ENCODE measurements at regions not wholly inside any gene's neighbourhood (a gene's known extent, or its start where the extent isn't known, plus 50 kb on each side); places are given as distances from the start of the nearest gene placed in this dataset.

DNA sequence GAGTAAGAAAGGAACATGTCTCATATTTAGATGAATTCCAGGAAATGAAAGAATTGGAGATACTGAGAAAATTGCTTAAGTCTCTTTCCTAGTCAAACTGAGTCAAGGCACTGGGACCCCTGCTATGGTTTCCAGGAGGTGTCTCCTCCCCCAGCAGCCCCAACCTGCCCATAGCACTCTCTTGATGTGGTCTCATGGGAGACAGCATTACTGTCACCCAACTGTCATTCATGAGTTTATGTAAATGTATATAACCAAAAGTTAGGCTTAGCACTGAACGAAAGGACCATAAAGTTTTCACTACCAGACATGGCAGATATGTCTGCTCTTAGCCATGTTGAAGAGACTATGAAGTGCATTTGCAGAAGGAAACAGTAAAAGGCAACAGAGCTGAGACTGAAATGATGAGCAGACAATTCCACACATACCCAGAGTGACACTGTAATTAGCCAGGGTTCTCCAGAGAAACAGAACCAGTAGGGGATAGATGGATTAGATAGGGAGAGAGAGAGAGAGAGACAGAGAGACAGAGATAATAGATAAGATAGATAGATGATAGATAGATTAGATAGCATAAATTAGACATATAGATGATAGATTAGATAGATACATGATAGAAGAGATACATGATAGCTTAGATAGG, 328.1 kb downstream of the BRD1 start:
- no peak overlapping the region for H3K27ac ChIP-seq (ENCODE audit: low read length)
- no peak overlapping the region for H2AFZ ChIP-seq (ENCODE audit: low read length)
- no peak for DNase-seq
- H3K4me3 ChIP-seq (ENCODE audit: low read length) = no peak overlapping the region; the same call in 1 of the 2 replicates
- no peaks in the 10 kb centered on the region for H3K36me3 ChIP-seq (replicated peaks; ENCODE audit: insufficient read depth, low read length)
- no peaks in the 10 kb centered on the region for H4K20me1 ChIP-seq (ENCODE audit: insufficient read depth, low read length)
- no peak for TF ChIP-seq EZH2 (optimal IDR thresholded peaks at IDR 0.05; ENCODE audit: low read depth, low read length)
- TF ChIP-seq, protein P1, sequence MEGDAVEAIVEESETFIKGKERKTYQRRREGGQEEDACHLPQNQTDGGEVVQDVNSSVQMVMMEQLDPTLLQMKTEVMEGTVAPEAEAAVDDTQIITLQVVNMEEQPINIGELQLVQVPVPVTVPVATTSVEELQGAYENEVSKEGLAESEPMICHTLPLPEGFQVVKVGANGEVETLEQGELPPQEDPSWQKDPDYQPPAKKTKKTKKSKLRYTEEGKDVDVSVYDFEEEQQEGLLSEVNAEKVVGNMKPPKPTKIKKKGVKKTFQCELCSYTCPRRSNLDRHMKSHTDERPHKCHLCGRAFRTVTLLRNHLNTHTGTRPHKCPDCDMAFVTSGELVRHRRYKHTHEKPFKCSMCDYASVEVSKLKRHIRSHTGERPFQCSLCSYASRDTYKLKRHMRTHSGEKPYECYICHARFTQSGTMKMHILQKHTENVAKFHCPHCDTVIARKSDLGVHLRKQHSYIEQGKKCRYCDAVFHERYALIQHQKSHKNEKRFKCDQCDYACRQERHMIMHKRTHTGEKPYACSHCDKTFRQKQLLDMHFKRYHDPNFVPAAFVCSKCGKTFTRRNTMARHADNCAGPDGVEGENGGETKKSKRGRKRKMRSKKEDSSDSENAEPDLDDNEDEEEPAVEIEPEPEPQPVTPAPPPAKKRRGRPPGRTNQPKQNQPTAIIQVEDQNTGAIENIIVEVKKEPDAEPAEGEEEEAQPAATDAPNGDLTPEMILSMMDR (IDR thresholded peaks at IDR 0.05; ENCODE audit: low read length) = no peak
- no peak for TF ChIP-seq EZH2phosphoT487 (IDR thresholded peaks at IDR 0.05; ENCODE audit: low read length)
- no peak overlapping the region for H3K9ac ChIP-seq (ENCODE audit: low read length)
- H3K79me2 ChIP-seq (ENCODE audit: low read length) = peaks cover 19% of the 10 kb centered on the region
- H3K4me2 ChIP-seq (ENCODE audit: low read depth, low read length) = no peak overlapping the region
- H3K9me2 ChIP-seq (replicated peaks; ENCODE audit: insufficient read depth, low read length) = no peaks in the 10 kb centered on the region
- no peaks in the 10 kb centered on the region for H3K4me1 ChIP-seq (ENCODE audit: low read length)
- H3K27me3 ChIP-seq (replicated peaks; ENCODE audit: insufficient read depth, low read length) = no peaks in the 10 kb centered on the region
- H3K9me3 ChIP-seq (replicated peaks; ENCODE audit: insufficient read depth, low read length) = no peaks in the 10 kb centered on the region
- H3F3A ChIP-seq (ENCODE audit: insufficient read depth, low read length) = no peaks in the 10 kb centered on the region

DNA sequence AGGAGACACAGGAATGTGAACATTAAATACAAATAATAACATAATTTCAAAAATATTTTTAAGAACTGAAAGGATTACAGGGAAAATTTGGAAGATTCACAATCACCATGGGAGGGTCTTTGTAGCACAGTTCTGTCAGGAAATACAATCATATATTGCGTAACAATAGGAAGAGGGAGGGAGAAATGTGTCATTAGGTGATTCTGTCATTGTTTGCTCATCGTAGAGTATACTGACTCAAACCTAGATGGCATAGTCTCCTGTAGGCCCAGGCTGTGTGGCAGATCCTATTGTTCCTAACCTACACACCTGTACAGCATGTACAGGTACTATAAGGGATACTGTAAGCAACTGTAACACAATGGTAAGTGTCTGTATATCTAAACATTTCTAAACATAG, 330.4 kb downstream of the BRD1 start:
- no peaks in the 10 kb centered on the region for H3K36me3 ChIP-seq (replicated peaks; ENCODE audit: insufficient read depth, low read length)
- H2AFZ ChIP-seq (ENCODE audit: low read length) = no peak overlapping the region
- H3K79me2 ChIP-seq (ENCODE audit: low read length) = peaks cover 19% of the 10 kb centered on the region
- no peak overlapping the region for H3K4me3 ChIP-seq (ENCODE audit: low read length)
- DNase-seq = no peak
- no peaks in the 10 kb centered on the region for H3K9me3 ChIP-seq (replicated peaks; ENCODE audit: insufficient read depth, low read length)
- H3K4me2 ChIP-seq (ENCODE audit: low read depth, low read length) = no peak overlapping the region
- H3K27me3 ChIP-seq (replicated peaks; ENCODE audit: insufficient read depth, low read length) = no peaks in the 10 kb centered on the region
- H4K20me1 ChIP-seq (ENCODE audit: insufficient read depth, low read length) = no peaks in the 10 kb centered on the region
- H3F3A ChIP-seq (ENCODE audit: insufficient read depth, low read length) = no peaks in the 10 kb centered on the region
- H3K4me1 ChIP-seq (ENCODE audit: low read length) = no peaks in the 10 kb centered on the region
- H3K9ac ChIP-seq (ENCODE audit: low read length) = no peak overlapping the region
- no peaks in the 10 kb centered on the region for H3K9me2 ChIP-seq (replicated peaks; ENCODE audit: insufficient read depth, low read length)
- no peak overlapping the region for H3K27ac ChIP-seq (ENCODE audit: low read length)
- TF ChIP-seq, protein P1 (IDR thresholded peaks at IDR 0.05; ENCODE audit: low read length) = no peak
- no peak for TF ChIP-seq EZH2 (optimal IDR thresholded peaks at IDR 0.05; ENCODE audit: low read depth, low read length)
- TF ChIP-seq EZH2phosphoT487 (IDR thresholded peaks at IDR 0.05; ENCODE audit: low read length) = no peak

DNA sequence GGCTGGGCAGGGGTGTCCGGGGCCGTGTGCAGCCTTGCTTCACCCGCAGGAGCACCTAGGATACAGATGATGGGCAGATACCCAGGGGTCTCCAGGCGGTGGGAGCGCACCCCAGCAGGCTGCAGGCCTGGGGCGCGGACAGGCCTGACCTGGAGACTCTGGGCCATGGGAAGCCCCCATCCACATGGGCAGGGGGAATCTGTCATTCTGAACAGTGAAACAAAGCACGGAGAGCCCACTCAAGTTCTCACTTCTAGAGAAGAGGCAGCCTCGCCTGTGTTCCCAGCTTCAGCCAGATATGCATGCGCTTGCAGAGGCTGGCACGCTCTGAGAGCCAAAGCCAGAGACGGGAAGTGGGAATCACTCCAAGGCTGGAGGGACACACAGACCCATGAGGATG, 333.1 kb downstream of the BRD1 start:
- Histone ChIP-seq H3K27me3 (replicated peaks; ENCODE audit: insufficient read depth, low read length) (no peaks in the 10 kb centered on the region), H3K36me3 (replicated peaks; ENCODE audit: insufficient read depth, low read length) (no peaks in the 10 kb centered on the region), H3K9me3 (replicated peaks; ENCODE audit: insufficient read depth, low read length) (no peaks in the 10 kb centered on the region), H4K20me1 (ENCODE audit: insufficient read depth, low read length) (no peaks in the 10 kb centered on the region), H2AFZ (ENCODE audit: low read length) (no peak overlapping the region), H3F3A (ENCODE audit: insufficient read depth, low read length) (no peaks in the 10 kb centered on the region), H3K4me2 (ENCODE audit: low read depth, low read length) (no peak overlapping the region), H3K4me1 (ENCODE audit: low read length) (no peaks in the 10 kb centered on the region), H3K79me2 (ENCODE audit: low read length) (0 out of 2 replicates have a peak, but pooled peaks cover 6% of the 10 kb centered on the region), H3K4me3 (ENCODE audit: low read length) (no peak overlapping the region), H3K27ac (ENCODE audit: low read length) (no peak overlapping the region), H3K9ac (ENCODE audit: low read length) (no peak overlapping the region), H3K9me2 (replicated peaks; ENCODE audit: insufficient read depth, low read length) (no peaks in the 10 kb centered on the region)
- TF ChIP-seq, protein P1 (IDR thresholded peaks at IDR 0.05; ENCODE audit: low read length) = no peak
- no peak for TF ChIP-seq EZH2phosphoT487 (IDR thresholded peaks at IDR 0.05; ENCODE audit: low read length)
- TF ChIP-seq EZH2 (optimal IDR thresholded peaks at IDR 0.05; ENCODE audit: low read depth, low read length) = no peak
- DNase-seq = no peak

All from MM.1S (cell line).